Trophoblast cell (in vitro differentiated cells and primary cell): ENCODE measurements at regions not wholly inside any gene's neighbourhood (a gene's known extent, or its start where the extent isn't known, plus 50 kb on each side); places are given as distances from the start of the nearest gene placed in this dataset.

Source experiments
- DNase-seq, 2 donors: peaks; one replicate each; pipeline ENCODE4 v3.0.0-alpha.2; 2016
- H2AFZ ChIP-seq: 2 replicates; pipeline ENCODE4 v1.6.1; 2013; ENCODE audit warnings: low read length, moderate library complexity, mild to moderate bottlenecking; ENCODE audit not compliant: insufficient read depth, poor library complexity
- H2AK5ac ChIP-seq: 2 replicates; pipeline ENCODE4 v1.6.1; 2013; ENCODE audit warnings: mild to moderate bottlenecking, low read length
- H2BK120ac ChIP-seq: 2 replicates; pipeline ENCODE4 v1.6.1; 2013; ENCODE audit warnings: low read length, mild to moderate bottlenecking, moderate library complexity; ENCODE audit not compliant: insufficient read depth, poor library complexity
- H2BK12ac ChIP-seq: 2 replicates; pipeline ENCODE4 v1.6.1; 2013; ENCODE audit warnings: mild to moderate bottlenecking, low read length, moderate library complexity
- H2BK5ac ChIP-seq: 2 replicates; pipeline ENCODE4 v1.6.1; 2013; ENCODE audit warnings: low read length, low read depth, moderate library complexity, mild to moderate bottlenecking; ENCODE audit not compliant: poor library complexity
- H3K14ac ChIP-seq: 2 replicates; pipeline ENCODE4 v1.6.1; 2013; ENCODE audit warnings: mild to moderate bottlenecking, low read length
- H3K18ac ChIP-seq: 2 replicates; pipeline ENCODE4 v1.6.1; 2013; ENCODE audit warnings: mild to moderate bottlenecking, low read length
- H3K23ac ChIP-seq: 2 replicates; pipeline ENCODE4 v1.6.1; 2013; ENCODE audit warnings: low read length
- H3K27ac ChIP-seq: 2 replicates; pipeline ENCODE4 v1.5.1; 2013; ENCODE audit warnings: low read depth, mild to moderate bottlenecking, inconsistent platforms, low read length, moderate library complexity
- H3K27me3 ChIP-seq: 2 replicates; pipeline ENCODE4 v1.6.1; 2013; ENCODE audit warnings: inconsistent platforms, mild to moderate bottlenecking, low read length, moderate library complexity; ENCODE audit not compliant: insufficient read depth
- H3K36me3 ChIP-seq, 2 experiments: 1 replicate in 1 of 2; 2 replicates in 1 of 2; pipeline ENCODE4 v1.6.1; 2013; ENCODE audit warnings: low read length in 2 of 2, mild to moderate bottlenecking in 2 of 2, moderate library complexity in 1 of 2; ENCODE audit not compliant: insufficient read depth in 2 of 2, control insufficient read depth in 1 of 2
- H3K4ac ChIP-seq: 2 replicates; pipeline ENCODE4 v1.6.1; 2013; ENCODE audit warnings: low read depth, mild to moderate bottlenecking, low read length, moderate library complexity
- H3K4me1 ChIP-seq, 2 experiments: 1 replicate in 1 of 2; 2 replicates in 1 of 2; pipeline ENCODE4 v1.6.1; 2013; ENCODE audit warnings: low read length in 2 of 2, mild to moderate bottlenecking in 2 of 2, moderate library complexity in 1 of 2; ENCODE audit not compliant: insufficient read depth in 2 of 2, control insufficient read depth in 1 of 2
- H3K4me2 ChIP-seq: 2 replicates; pipeline ENCODE4 v1.6.1; 2013; ENCODE audit warnings: inconsistent platforms, mild to moderate bottlenecking, low read length, moderate library complexity
- H3K4me3 ChIP-seq: 2 replicates; pipeline ENCODE4 v1.5.1; 2013; ENCODE audit warnings: mild to moderate bottlenecking, low read depth, low read length, inconsistent platforms
- H3K79me1 ChIP-seq: one replicate; pipeline ENCODE4 v1.6.1; 2013; ENCODE audit warnings: low read length
- H3K79me2 ChIP-seq: 2 replicates; pipeline ENCODE4 v1.6.1; 2013; ENCODE audit warnings: low read length, mild to moderate bottlenecking; ENCODE audit not compliant: control insufficient read depth, insufficient read depth, poor library complexity
- H3K9ac ChIP-seq: 2 replicates; pipeline ENCODE4 v1.6.1; 2013; ENCODE audit warnings: mild to moderate bottlenecking, low read length
- H3K9me3 ChIP-seq: 2 replicates; pipeline ENCODE4 v1.6.1; 2013; ENCODE audit warnings: low read depth, mild to moderate bottlenecking, control low read depth, inconsistent platforms, low read length; ENCODE audit not compliant: insufficient read depth
- H4K12ac ChIP-seq: 2 replicates; pipeline ENCODE4 v1.6.1; 2013; ENCODE audit warnings: low read depth, mild to moderate bottlenecking, low read length, moderate library complexity
- H4K8ac ChIP-seq: 2 replicates; pipeline ENCODE4 v1.6.1; 2013; ENCODE audit warnings: low read depth, mild to moderate bottlenecking, low read length, moderate library complexity
- H4K91ac ChIP-seq: one replicate; pipeline ENCODE4 v1.6.1; 2013; ENCODE audit warnings: low read depth, mild to moderate bottlenecking, low read length, moderate library complexity
- WGBS: extraction: QIAGEN DNeasy Blood & Tissue Kit; methylation state at CpG from one replicate; pipeline ENCODE4 v1.1.7; 2013; ENCODE audit warnings: missing lambda C conversion rate; ENCODE audit not compliant: insufficient read length, insufficient coverage; ENCODE audit errors: extremely low coverage; 5-methylcytosine and 5-hydroxymethylcytosine counted together

DNA sequence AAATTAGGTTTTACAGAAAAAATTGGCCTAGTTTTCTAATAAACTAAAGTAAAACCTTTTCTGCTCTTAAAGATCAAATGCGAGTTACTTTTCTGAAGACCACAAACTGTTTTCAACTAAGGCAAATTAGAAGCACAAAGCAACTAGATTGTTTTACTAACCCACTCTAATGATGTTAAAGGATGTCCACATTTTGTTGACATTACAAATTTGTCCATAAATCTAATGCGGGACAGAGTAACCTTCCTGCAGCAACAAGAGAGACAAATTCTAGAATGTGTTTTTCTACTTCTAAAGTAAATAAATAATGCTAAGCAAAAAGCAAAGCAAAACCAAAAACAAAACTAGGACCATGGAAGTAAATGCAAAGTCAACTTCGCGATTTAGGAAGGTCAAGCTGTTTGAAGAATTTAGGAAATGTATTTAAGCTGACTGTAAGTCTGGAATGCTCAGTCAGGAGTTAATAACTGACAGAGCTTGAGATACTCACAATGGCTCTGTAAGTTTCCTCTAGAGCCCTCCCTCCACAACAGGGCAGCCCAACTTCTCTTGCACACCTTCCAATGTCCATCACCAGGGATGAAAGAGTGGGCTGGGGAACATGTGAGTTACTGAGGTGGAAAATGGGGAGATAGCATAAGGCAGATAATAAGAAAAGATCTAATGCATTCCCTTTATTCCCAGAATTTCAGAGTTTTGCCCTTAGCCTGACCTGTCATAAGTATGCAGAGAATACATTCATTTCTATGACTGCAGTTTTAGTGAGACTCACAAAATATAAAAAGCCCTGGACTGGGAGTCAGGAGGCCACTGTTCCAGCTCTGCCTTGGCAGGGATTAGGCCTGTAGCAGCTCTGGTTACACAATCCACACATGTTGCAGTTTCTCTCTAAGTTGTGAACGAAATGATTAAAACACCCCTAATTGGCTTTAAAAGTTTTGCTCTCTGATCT, 158.8 kb downstream of the FOXA2 start:
- Histone ChIP-seq H3K4me2 (no peak overlapping the region), H2BK12ac (no peak overlapping the region), H3K9ac (no peak overlapping the region), H3K4ac (no peak overlapping the region), H2AFZ (no peak overlapping the region), H2AK5ac (no peak overlapping the region), H3K36me3 (no peaks in the 10 kb centered on the region), H4K91ac (no peak overlapping the region), H3K4me3 (no peak overlapping the region), H3K23ac (no peak overlapping the region), H3K79me1 (no peaks in the 10 kb centered on the region), H3K4me1 (no peaks in the 10 kb centered on the region), H3K18ac (no peak overlapping the region), H3K27me3 (peaks cover 3% of the 10 kb centered on the region), H3K79me2 (no peaks in the 10 kb centered on the region), H2BK120ac (no peak overlapping the region), H4K8ac (no peak overlapping the region), H4K12ac (no peak overlapping the region), H3K14ac (no peak overlapping the region), H3K27ac (no peak overlapping the region), H2BK5ac (no peak overlapping the region), H3K9me3 (no peaks in the 10 kb centered on the region)
- no CpG with 5 or more reads among the region's 5 CpGs for WGBS
- no peak for DNase-seq

DNA sequence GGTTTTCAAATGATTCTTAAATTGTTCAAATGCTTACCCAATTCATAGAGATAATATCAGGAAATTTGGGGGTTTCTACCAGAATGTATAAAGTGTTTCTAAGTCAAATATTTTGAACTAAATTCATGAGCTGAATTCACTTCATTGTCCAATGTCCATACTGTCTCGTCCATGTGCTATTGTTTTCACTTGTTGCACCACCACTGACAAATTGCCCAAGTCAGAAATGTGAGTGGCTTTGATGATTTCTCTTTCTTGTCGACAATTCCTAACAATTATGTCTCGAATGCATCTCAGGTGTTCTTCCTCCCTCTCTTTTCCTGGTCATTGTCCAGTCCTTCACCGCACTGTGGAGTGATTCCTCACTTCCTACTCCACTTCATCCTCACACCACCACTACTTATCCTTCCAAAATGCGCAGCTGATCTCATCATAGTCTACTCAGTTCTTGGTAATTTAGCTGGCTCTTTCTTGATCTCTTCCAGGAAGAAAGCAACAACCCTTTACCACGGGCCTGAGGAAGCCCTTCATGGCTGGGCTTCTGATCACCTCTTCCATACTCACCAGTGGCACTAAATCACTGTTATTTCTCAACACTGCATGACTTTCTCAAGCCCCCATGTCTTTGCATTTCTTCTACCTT, 161.1 kb downstream of the FOXA2 start:
- H3K9me3 ChIP-seq: no peaks in the 10 kb centered on the region
- H3K14ac ChIP-seq: no peak overlapping the region
- H4K8ac ChIP-seq: no peak overlapping the region
- no peak overlapping the region for H2AK5ac ChIP-seq
- no peak overlapping the region for H3K27ac ChIP-seq
- H2AFZ ChIP-seq: no peak overlapping the region
- H3K18ac ChIP-seq: no peak overlapping the region
- no peaks in the 10 kb centered on the region for H3K79me2 ChIP-seq
- no peak for DNase-seq
- H3K4me3 ChIP-seq: no peak overlapping the region
- H3K23ac ChIP-seq: no peak overlapping the region
- no peak overlapping the region for H3K4me2 ChIP-seq
- no peak overlapping the region for H3K4ac ChIP-seq
- H4K12ac ChIP-seq: no peak overlapping the region
- no peaks in the 10 kb centered on the region for H3K36me3 ChIP-seq
- H3K9ac ChIP-seq: no peak overlapping the region
- no CpG with 5 or more reads among the region's 6 CpGs for WGBS
- no peaks in the 10 kb centered on the region for H3K79me1 ChIP-seq
- no peaks in the 10 kb centered on the region for H3K4me1 ChIP-seq
- no peaks in the 10 kb centered on the region for H3K27me3 ChIP-seq
- no peak overlapping the region for H2BK120ac ChIP-seq
- no peak overlapping the region for H2BK12ac ChIP-seq
- no peak overlapping the region for H2BK5ac ChIP-seq
- no peak overlapping the region for H4K91ac ChIP-seq

DNA sequence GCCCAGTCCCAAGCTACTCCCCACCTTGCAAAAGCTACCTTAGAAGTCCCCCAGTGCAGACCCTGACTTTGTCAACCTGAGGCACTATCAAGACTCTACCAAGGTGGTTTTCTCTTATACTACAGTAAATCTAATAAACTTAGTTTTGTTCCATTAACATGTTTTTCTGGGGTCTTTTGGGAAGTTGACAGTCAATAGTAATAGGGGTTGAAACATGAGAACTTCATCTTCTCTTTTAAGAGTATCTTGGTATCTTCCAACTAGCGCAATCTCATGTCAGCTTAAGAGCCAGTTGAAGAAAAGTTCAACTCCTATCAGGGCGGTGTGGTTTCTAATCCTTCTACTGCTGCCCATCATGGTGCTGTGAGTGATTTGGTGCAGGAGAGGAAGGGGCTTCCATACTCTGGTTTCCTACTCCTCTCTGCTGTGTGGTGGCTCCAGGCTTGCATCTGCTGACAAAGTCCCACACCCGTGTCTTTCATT, 164.2 kb downstream of the FOXA2 start:
- H3K27me3 ChIP-seq: no peaks in the 10 kb centered on the region
- H3K14ac ChIP-seq: no peak overlapping the region
- no peak overlapping the region for H2AK5ac ChIP-seq
- H3K4me3 ChIP-seq: no peak overlapping the region
- H3K9me3 ChIP-seq: no peaks in the 10 kb centered on the region
- H3K9ac ChIP-seq: no peak overlapping the region
- H3K79me2 ChIP-seq: no peaks in the 10 kb centered on the region
- no peak overlapping the region for H2BK12ac ChIP-seq
- WGBS: no CpG with 5 or more reads among the region's 3 CpGs
- H2BK5ac ChIP-seq: no peak overlapping the region
- no peaks in the 10 kb centered on the region for H3K36me3 ChIP-seq
- no peak overlapping the region for H4K91ac ChIP-seq
- H3K18ac ChIP-seq: no peak overlapping the region
- H4K8ac ChIP-seq: no peak overlapping the region
- no peak overlapping the region for H3K4me2 ChIP-seq
- no peaks in the 10 kb centered on the region for H3K79me1 ChIP-seq
- H2AFZ ChIP-seq: no peak overlapping the region
- DNase-seq: no peak
- H3K23ac ChIP-seq: no peak overlapping the region
- no peak overlapping the region for H3K27ac ChIP-seq
- H3K4me1 ChIP-seq: no peaks in the 10 kb centered on the region
- H3K4ac ChIP-seq: no peak overlapping the region
- H2BK120ac ChIP-seq: no peak overlapping the region
- no peak overlapping the region for H4K12ac ChIP-seq

DNA sequence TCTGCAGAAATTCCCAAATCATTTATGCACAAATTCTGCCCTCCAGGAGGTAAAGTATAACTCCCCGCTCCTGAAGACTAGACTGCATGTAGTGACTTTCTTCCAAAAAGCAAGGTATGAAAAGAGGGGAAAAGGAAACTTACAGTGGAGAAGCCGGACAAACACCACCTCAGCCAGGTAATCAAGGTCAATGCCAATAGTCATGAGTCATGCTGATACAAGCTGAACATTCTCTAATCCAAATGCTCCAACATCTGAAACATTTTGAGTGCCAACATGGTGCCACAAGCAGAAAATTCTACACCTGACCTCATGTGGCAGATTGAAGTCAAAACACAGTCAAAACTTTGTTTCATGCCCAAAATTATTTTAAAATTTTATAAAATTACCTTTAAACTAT, 165.6 kb downstream of the FOXA2 start:
- H3K9me3 ChIP-seq: no peaks in the 10 kb centered on the region
- no peak overlapping the region for H3K4ac ChIP-seq
- H3K27me3 ChIP-seq: no peaks in the 10 kb centered on the region
- H2AFZ ChIP-seq: no peak overlapping the region
- H4K12ac ChIP-seq: no peak overlapping the region
- no peak overlapping the region for H3K27ac ChIP-seq
- H3K9ac ChIP-seq: no peak overlapping the region
- H3K79me2 ChIP-seq: no peaks in the 10 kb centered on the region
- no CpG with 5 or more reads among the region's 2 CpGs for WGBS
- no peak overlapping the region for H3K4me2 ChIP-seq
- H3K14ac ChIP-seq: no peak overlapping the region
- no peaks in the 10 kb centered on the region for H3K79me1 ChIP-seq
- no peak overlapping the region for H3K18ac ChIP-seq
- H2AK5ac ChIP-seq: no peak overlapping the region
- no peak overlapping the region for H4K91ac ChIP-seq
- no peak overlapping the region for H3K4me3 ChIP-seq
- H3K23ac ChIP-seq: no peak overlapping the region
- no peaks in the 10 kb centered on the region for H3K4me1 ChIP-seq
- no peak overlapping the region for H2BK5ac ChIP-seq
- H2BK120ac ChIP-seq: no peak overlapping the region
- H2BK12ac ChIP-seq: no peak overlapping the region
- no peaks in the 10 kb centered on the region for H3K36me3 ChIP-seq
- DNase-seq: no peak
- no peak overlapping the region for H4K8ac ChIP-seq
